ENCODE measurements at regions not wholly inside any gene's neighbourhood (a gene's known extent, or its start where the extent isn't known, plus 50 kb on each side); places are given as distances from the start of the nearest gene placed in this dataset.

DNA sequence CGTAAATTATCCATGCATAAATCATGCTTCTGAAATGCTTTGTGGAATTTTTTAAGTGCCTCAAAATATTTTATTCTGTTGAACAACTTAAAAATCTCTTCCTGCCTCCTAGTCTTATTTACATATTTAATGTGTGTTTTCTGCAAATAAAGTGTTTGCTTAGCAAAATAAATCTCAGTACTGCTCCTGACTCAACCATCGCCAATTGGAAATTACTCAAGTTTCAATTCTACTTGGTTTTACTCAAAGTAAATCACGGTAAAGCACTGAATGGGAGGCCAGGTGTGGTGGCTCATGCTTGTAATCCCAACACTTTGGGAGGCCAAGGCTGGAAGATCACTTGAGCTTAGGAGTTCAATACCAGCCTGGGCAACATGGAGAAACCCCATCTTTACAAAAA lies 152.2 kb upstream of the NR5A2 start:
- Histone ChIP-seq H3K4me1 (no peaks in the 10 kb centered on the region), H3K27ac (replicated peaks in 1 of 4) (no peak overlapping the region), H3K4me3 (no peak overlapping the region), H3K36me3 (no peaks in the 10 kb centered on the region), H3K9me3 (no peaks in the 10 kb centered on the region), H3K27me3 (no peaks in the 10 kb centered on the region)
- TF ChIP-seq POLR2A (IDR thresholded peaks at IDR 0.05; ENCODE audit: low read depth) (no peak), POLR2AphosphoS5 (IDR thresholded peaks at IDR 0.05) (no peak), EP300 (IDR thresholded peaks at IDR 0.05) (no peak)
- TF ChIP-seq, protein P1, sequence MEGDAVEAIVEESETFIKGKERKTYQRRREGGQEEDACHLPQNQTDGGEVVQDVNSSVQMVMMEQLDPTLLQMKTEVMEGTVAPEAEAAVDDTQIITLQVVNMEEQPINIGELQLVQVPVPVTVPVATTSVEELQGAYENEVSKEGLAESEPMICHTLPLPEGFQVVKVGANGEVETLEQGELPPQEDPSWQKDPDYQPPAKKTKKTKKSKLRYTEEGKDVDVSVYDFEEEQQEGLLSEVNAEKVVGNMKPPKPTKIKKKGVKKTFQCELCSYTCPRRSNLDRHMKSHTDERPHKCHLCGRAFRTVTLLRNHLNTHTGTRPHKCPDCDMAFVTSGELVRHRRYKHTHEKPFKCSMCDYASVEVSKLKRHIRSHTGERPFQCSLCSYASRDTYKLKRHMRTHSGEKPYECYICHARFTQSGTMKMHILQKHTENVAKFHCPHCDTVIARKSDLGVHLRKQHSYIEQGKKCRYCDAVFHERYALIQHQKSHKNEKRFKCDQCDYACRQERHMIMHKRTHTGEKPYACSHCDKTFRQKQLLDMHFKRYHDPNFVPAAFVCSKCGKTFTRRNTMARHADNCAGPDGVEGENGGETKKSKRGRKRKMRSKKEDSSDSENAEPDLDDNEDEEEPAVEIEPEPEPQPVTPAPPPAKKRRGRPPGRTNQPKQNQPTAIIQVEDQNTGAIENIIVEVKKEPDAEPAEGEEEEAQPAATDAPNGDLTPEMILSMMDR (IDR thresholded peaks at IDR 0.05) = no peak
- 88% methylated on average over 3 of the region's 3 CpGs for WGBS
- intact Hi-C loops (cut with DNase I) = no loop called here
- DNase-seq (ENCODE audit: extremely low spot score) = peak; percentile 37

DNA sequence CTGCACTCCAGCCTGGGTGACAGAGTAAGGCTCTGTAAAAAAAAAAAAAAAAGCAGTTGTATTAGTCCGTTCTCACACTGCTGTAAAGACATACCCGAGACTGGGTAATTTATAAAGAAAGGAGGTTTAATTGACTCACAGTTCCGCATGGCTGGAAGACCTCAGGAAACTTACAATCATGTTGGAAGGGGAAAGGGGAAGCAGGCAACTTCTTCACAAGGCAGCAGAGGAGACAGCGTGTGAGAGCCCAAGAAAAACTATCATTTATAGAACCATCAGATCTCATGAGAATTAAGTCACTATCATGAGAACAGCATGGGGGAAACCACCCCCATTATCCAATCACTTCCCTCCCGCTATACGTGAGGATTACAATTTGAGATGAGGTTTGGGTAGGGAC lies 151.7 kb upstream of the NR5A2 start:
- no peaks in the 10 kb centered on the region for H3K36me3 ChIP-seq
- H3K9me3 ChIP-seq = no peaks in the 10 kb centered on the region
- H3K4me1 ChIP-seq = no peaks in the 10 kb centered on the region
- H3K27me3 ChIP-seq = no peaks in the 10 kb centered on the region
- TF ChIP-seq POLR2AphosphoS5 (IDR thresholded peaks at IDR 0.05) (no peak), POLR2A (IDR thresholded peaks at IDR 0.05; ENCODE audit: low read depth) (no peak), EP300 (IDR thresholded peaks at IDR 0.05) (no peak)
- TF ChIP-seq, protein P1 (IDR thresholded peaks at IDR 0.05) = no peak
- no peak overlapping the region for H3K4me3 ChIP-seq
- peak; percentile 50 for DNase-seq (ENCODE audit: extremely low spot score)
- H3K27ac ChIP-seq (replicated peaks in 1 of 4) = no peak overlapping the region
- 85% methylated on average over 6 of the region's 6 CpGs for WGBS
- intact Hi-C loops (cut with DNase I) = no loop called here

DNA sequence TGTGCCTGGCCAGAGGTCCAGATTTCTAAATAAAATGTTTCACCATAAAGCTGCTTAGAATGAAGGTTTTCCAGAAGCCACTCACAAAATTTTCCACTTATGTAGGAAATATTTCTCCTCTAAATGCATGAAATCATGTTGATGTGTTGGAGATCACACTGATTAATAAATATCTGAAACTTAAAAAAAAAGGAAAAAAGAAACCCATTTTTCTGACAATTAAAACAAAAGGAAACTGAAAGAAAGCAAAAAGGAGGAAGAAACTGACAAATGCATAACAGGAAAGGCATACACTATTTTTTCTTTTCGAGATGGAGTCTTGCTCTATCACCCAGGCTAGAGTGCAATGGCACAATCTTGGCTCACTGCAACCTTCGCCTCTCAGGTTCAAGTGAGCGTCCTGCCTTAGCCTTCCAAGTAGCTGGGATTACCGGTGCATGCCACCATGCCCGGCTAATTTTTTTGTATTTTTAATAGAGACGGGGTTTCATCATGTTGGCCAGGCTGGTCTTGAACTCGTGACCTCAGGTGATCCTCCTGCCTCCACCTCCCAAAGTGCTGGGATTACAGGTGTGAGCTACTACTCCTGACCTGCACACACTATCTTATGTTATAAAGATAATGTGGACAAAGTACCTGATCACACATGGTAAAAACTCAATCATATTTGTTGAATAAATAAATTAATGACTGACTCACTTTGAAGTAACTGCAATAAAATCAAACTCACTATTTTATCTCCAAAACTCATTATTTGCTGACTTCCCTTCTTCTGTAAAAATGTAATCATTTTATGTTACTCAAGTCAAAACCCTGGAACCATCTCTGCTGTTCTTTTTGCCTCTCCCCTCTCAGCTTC lies 149.8 kb upstream of the NR5A2 start:
- peak; percentile 24 for DNase-seq (ENCODE audit: extremely low spot score)
- no peaks in the 10 kb centered on the region for H3K9me3 ChIP-seq
- intact Hi-C loops (cut with DNase I) = no loop called here
- no peak overlapping the region for H3K27ac ChIP-seq (replicated peaks in 1 of 4)
- H3K4me1 ChIP-seq = no peaks in the 10 kb centered on the region
- H3K27me3 ChIP-seq = no peaks in the 10 kb centered on the region
- H3K36me3 ChIP-seq = no peaks in the 10 kb centered on the region
- TF ChIP-seq POLR2AphosphoS5 (IDR thresholded peaks at IDR 0.05) (no peak), EP300 (IDR thresholded peaks at IDR 0.05) (no peak), POLR2A (IDR thresholded peaks at IDR 0.05; ENCODE audit: low read depth) (no peak)
- TF ChIP-seq, protein P1 (IDR thresholded peaks at IDR 0.05) = no peak
- H3K4me3 ChIP-seq = no peak overlapping the region
- 89% methylated on average over 7 of the region's 7 CpGs for WGBS

DNA sequence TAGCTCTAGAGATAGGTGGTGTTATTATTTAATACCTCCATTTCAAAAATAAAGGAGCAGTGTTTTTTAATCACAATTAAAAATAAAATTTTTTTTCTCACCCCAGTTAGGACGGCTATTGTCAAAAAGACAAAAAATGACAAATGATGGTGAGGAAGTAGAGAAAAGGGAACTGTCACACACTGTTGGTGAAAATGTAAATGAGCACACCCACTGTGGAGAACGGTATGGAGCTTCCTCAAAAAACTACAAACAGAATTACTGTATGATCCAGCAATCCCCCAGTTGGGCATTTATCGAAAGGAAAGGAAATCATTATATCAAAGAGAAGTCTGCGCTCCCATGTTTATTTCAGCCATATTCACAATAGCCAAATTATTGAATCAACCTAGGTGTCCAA lies 148.7 kb upstream of the NR5A2 start:
- Histone ChIP-seq H3K4me1 (no peaks in the 10 kb centered on the region), H3K9me3 (no peaks in the 10 kb centered on the region), H3K4me3 (no peak overlapping the region), H3K36me3 (no peaks in the 10 kb centered on the region), H3K27ac (replicated peaks in 1 of 4) (no peak overlapping the region), H3K27me3 (no peaks in the 10 kb centered on the region)
- WGBS = 74% methylated on average over 4 of the region's 4 CpGs
- peak; percentile 34 for DNase-seq (ENCODE audit: extremely low spot score)
- intact Hi-C loops (cut with DNase I) = no loop called here
- TF ChIP-seq EP300 (IDR thresholded peaks at IDR 0.05) (no peak), POLR2A (IDR thresholded peaks at IDR 0.05; ENCODE audit: low read depth) (no peak)

DNA sequence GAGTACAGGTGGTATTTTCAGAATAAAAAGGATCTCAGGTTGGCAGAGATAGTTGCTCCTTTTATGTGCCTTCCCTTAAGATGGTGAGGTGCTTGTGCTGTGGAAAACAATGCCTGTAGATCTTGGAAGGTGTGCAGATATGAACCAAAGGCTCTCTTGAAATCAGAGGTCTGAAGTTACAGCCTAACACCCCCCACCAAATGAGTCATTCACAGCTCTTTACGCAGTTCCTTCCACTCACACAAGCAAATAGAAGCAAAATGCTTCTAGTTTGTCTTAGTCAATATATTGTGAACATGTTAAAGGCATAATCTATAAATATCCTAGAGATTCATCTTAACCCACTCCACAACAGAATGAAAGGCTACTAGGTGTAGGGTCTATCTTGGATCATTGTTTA lies 128.9 kb upstream of the NR5A2 start:
- Histone ChIP-seq H3K27me3 (no peaks in the 10 kb centered on the region), H3K27ac (replicated peaks in 1 of 4) (no peak overlapping the region), H3K4me1 (no peaks in the 10 kb centered on the region), H3K4me3 (no peak overlapping the region), H3K9me3 (peaks cover 0 to 3% (median 0%) of the 10 kb centered on the region in 4 donors), H3K36me3 (no peaks in the 10 kb centered on the region)
- 83% methylated on average over 1 of the region's 1 CpG for WGBS
- no peak for DNase-seq (ENCODE audit: extremely low spot score)
- TF ChIP-seq EP300 (IDR thresholded peaks at IDR 0.05) (no peak), POLR2AphosphoS5 (IDR thresholded peaks at IDR 0.05) (no peak), POLR2A (IDR thresholded peaks at IDR 0.05; ENCODE audit: low read depth) (no peak)
- TF ChIP-seq, protein P1 (IDR thresholded peaks at IDR 0.05) = no peak
- intact Hi-C loops (cut with DNase I) = no loop called here
